ENCODE measurements at regions not wholly inside any gene's neighbourhood (a gene's known extent, or its start where the extent isn't known, plus 50 kb on each side); places are given as distances from the start of the nearest gene placed in this dataset.
A peak's percentile ranks its signal among the peaks of the same experiment; 100 is the strongest.
"Not testable (repeated sequence)": the region's sequence is repeated elsewhere in the genome, so short reads cannot be mapped to it uniquely, and the experiment has no call there.

DNA sequence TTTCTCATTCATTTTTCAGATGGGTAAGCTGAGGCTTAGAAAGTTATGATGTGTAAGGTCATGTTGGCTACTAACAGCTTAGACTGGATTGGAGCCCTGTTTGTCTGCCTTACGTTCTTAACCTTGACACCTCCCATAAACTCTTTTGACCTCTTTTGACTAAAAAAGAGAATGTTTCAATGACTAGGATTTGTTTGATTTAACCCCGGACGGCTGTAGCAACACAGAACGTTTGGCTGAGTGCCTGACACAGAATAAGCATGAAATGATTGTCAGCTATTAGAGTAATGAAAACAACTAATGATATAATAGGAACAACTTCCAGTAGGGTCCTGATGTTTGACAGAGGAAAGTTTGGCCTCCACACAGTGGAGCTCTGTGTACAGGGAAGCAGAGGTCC, 83.3 kb upstream of the PDZD8 start:
- ATAC-seq (no peak), DNase-seq (ENCODE audit: low spot score) (no peak)

DNA sequence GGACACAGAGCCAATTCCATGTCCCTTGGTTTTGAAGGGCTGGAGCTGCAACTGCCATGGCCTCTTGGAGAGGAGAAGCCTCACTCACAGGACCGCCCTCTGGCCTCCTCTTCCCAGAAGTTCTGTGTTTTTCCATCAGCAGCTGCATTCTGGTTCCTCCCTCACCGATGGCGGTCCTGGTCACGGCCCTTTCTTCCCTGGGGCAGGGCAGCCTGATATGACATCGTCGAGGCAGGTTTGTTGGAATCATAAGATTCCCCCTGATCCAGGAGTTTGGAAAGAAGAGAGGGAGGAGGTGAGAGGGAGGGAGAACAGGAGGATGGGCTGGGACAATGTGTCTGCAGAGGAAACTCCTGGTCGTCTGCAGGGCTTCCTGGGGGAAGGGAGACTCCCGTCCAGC, 82.7 kb upstream of the PDZD8 start:
- DNase-seq (ENCODE audit: low spot score) = no peak
- ATAC-seq = no peak

- DNase-seq (ENCODE audit: low spot score) = no peak
- no peak for ATAC-seq
Measured at GRCh38 chr10:117457071-117457810, 82.0 kb upstream of the PDZD8 start.

GRCh38 chr10:117455346-117455745, 80.1 kb upstream of the PDZD8 start:
- ATAC-seq (no peak), DNase-seq (ENCODE audit: low spot score) (no peak)

DNA sequence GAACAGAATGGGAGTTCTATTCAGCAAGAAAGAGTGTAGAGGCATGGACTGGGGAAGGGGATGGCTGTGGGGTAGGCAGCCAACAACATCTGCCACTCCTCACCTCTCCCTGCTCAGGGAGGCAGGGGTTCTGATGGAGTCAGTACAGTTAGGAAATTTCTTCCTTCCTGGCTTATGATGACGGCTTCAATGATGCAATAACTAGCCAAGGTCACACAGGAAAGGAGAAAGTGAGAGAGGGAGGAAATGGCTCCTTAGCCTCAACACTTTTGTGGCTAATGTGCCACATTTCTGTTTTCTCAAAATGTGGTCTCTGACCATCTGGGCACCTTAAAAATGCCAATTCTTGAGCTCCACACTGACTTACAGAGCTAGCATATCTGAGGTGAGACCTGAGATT, 79.3 kb upstream of the PDZD8 start:
- ATAC-seq (no peak), DNase-seq (ENCODE audit: low spot score) (no peak)

DNA sequence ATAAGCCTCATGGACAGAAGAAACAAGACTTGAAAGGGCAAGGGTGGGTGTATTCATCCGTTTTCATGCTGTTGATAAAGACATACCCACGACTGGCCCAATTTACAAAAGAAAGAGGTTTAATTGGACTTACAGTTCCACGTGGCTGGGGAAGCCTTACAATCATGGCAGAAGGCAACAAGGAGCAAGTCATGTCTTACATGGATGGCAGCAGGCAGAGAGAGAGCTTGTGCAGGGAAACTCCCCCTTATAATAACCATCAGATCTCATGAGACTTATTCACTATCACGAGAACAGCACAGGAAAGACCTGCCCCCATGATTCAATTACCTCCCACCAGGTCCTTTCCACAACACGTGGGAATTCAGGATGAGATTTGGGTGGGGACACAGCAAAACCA, 78.2 kb upstream of the PDZD8 start:
- DNase-seq (ENCODE audit: low spot score); ATAC-seq: not testable (repeated sequence)

DNA sequence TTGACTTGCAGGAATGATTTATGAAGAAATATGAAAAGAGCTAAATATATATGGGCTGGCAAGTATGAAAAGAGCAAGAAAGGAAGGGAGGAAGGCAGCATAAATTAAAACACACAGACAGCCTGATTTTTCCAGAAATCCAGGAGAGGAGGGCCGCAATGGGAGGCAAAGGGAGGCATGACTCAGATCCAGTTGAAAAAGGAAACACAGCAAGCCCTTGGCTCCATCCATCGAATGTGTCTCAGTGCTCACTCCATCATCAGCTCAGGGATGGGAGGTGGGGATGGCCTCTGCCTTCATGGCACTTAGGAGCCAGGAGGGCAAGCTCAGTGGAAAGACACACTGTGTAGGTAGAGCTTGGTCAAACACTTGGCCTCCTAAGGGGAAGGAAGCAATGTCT, 75.7 kb upstream of the PDZD8 start:
- DNase-seq (ENCODE audit: low spot score) (no peak), ATAC-seq (no peak)

- no peak for DNase-seq (ENCODE audit: low spot score)
- ATAC-seq = peak; percentile 45
Measured at GRCh38 chr10:117449636-117450035, 74.4 kb upstream of the PDZD8 start.

DNA sequence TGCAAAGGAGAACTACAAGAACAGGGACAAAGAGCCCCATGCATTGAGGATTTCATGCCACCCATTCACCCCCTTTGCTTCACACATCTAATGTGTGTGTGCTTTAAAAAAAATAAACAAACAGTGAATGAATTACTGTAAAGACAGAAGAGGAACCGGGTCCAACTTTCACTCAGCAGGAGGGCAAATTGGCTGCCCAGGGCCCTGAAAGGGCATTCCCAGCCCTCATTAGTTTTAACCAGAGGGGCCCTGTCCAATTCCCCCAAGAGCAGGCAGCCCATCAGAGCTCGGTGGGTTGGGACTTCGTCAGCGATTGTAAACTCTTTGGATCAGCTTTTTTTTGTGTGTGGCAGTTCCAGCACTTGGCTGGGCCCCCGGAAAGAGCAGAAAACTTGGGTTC, 73.6 kb upstream of the PDZD8 start:
- DNase-seq (ENCODE audit: low spot score) (no peak), ATAC-seq (no peak)

- ATAC-seq (no peak), DNase-seq (ENCODE audit: low spot score) (no peak)
Measured at GRCh38 chr10:117445992-117446391, 70.8 kb upstream of the PDZD8 start.

DNA sequence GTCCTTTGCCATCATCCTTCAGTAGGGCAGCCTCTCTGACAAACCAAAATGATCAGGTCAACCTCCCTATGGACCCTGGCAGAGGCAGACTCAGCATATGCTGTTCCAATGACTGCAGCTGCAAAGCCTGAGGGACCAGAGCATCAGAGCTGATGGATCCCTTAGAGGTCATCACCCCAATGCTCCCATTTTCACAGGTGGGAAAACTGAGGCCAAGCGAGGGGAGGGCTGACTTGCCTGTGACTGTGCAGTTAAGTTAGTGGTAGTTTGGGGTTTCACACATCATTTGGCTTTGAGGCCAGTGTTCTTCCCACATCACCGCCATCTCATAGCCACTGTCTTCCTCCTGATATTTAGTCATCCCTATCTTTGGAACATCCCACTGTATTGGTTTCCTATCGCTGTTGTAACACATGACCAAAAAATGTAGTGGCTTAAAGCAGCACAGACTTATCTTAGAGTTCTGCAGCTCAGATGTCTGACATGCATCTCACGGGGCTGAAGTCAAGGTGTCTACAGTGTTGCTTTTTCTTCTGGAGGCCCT, 69.3 kb upstream of the PDZD8 start:
- no peak for DNase-seq (ENCODE audit: low spot score)
- no peak for ATAC-seq

- DNase-seq (ENCODE audit: low spot score) (no peak), ATAC-seq (no peak)
Measured at GRCh38 chr10:117443686-117444041, 68.4 kb upstream of the PDZD8 start.

DNA sequence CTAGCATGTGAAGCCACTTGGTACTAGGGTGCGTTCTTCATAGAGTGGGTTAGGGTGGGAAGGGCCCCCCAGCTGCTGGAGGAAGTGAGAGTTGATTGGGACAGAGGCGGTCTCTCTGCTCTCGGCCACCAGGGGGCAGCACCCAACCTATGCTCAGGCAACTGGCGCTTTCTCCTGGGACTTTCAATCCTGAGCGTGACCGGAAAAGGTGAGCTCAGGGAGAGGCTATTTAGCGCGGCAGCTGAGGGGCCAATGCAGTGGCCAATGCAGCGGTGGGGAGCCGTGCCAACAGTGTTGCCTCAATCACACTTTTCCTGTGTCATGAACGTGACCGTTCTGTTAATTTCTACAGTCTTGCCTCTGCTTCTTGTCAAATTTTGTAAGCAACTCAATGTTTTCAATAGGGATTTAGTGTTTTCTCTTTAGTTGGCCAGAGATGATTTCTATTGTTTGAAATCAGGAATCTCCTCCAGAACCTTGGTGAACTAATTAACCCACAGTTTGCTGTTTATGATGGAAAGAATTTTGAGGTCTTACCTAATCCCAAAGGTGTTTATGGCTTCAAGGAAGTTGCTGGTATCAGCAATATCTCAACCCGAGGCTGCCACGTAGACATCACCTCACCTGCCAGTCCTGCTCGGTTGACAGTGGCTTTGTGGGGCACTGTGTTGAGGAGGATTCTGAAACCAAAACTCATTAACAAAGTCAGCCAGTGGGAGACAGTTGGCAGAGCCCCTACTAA, 67.9 kb upstream of the PDZD8 start:
- ATAC-seq = peak; percentile 100
- DNase-seq (ENCODE audit: low spot score) = peak; percentile 88

DNA sequence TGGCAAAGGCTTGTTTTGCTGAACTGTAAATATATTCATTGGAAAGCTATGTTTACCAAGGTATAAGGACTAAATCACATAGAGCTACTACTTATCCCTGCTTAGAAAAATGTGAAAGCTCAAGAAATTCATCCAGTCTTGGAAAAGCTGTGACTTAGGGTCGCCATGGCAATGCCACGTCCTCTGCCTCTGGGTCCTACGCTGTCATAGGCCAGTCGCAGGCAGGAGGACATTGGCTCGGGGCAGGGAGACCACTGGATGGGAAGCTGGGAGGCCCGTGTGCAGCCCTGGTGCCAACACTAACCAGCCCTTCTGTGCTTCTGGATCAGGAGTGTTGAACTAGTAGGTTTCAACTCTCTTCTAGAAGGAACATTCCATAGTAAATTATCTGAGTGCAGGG, 67.3 kb upstream of the PDZD8 start:
- DNase-seq (ENCODE audit: low spot score) (no peak), ATAC-seq (peak; percentile 18)

DNA sequence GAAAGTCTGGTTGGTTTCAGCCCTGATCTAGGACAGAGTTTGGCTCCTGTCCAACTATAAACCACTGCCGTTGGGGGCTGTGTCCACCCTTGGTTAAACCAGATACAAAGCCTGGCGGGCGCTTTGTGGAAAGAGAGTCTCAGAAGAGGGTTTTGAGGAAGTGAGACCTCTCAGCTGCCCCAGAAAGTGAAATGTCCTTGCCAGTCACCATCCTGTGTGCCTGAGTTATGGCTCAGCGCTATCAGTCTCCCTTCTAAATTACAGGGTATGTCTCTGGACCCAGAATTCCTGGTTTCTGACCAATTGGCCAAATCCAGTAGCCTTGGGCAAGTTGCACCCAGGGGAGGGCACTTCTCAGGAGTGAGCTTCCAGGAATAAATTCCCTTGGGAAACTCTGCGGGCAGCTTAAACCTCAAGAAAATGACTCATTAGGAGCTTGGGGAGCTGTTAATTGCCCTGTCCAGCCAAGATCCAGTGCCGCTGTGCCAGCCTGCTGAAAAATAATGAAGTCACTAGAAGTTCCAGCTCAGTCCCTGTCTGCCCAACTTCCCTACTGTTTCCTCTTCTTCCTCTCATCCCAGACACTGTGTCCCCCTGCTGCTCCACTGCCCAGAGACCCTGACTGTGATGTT, 66.7 kb upstream of the PDZD8 start:
- DNase-seq (ENCODE audit: low spot score) = no peak
- ATAC-seq = no peak

GRCh38 chr10:117441361-117441760, 66.1 kb upstream of the PDZD8 start:
- ATAC-seq = no peak
- DNase-seq (ENCODE audit: low spot score) = no peak

- no peak for ATAC-seq
Measured at GRCh38 chr10:117439243-117439912, 64.1 kb upstream of the PDZD8 start.

DNA sequence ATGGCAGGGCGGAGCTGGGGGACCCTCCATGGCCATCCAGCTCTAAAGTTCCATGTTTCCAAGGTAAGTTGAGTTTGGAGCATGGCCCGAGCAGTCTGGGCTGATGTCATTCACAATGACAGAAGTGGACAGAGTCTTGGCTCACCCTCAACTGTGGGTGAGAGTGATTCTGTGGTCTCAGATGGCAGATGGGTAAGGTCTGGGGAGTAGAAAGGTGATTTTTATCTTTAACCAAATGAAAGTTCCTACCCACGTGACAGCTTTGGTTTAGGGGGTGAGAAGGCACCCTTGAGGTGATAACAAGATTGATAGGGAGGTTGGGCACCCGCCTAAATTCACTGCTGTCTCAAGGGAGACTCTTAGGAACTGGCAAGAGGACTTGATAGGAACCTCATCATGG, 57.6 kb upstream of the PDZD8 start:
- no peak for DNase-seq (ENCODE audit: low spot score)
- no peak for ATAC-seq

More at GRCh38 chr10:117439243-117439912, 64.1 kb upstream of the PDZD8 start:
- DNase-seq (ENCODE audit: low spot score) = no peak

DNA sequence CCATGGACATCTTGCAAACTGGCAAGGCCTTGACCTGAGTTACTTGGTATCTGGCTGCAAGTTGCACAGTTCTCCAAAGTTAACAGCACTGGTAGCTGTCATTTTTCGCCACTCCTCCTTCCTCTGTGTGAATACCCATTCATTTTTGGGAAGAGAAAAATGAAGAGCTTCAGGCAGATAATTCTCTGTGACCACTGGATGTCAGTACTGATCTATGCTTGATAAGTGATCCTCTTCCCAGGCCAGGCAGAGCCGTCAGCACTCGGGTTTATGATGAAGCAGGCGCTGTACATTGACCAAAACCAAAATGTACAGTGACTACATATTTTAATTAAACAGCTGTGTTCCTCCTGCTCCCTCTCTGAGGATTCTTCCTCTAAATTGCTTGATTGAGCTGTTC, 55.9 kb upstream of the PDZD8 start:
- no peak for DNase-seq (ENCODE audit: low spot score)
- ATAC-seq = peak; percentile 82

DNA sequence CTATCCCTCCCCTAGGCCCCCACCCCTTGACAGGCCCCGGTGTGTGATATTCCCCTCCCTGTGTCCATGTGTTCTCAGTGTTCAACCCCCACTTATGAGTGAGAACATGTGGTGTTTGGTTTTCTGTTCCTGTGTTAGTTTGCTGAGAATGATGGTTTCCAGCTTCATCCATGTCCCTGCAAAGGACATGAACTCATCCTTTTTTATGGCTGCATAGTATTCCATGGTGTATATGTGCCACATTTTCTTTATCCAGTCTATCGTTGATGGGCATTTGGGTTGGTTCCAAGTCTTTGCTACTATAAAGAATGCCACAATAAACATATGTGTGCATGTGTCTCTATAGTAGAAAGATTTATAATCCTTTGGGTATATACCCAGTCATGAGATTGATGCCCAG, 55.3 kb upstream of the PDZD8 start:
- ATAC-seq; DNase-seq (ENCODE audit: low spot score): not testable (repeated sequence)

DNA sequence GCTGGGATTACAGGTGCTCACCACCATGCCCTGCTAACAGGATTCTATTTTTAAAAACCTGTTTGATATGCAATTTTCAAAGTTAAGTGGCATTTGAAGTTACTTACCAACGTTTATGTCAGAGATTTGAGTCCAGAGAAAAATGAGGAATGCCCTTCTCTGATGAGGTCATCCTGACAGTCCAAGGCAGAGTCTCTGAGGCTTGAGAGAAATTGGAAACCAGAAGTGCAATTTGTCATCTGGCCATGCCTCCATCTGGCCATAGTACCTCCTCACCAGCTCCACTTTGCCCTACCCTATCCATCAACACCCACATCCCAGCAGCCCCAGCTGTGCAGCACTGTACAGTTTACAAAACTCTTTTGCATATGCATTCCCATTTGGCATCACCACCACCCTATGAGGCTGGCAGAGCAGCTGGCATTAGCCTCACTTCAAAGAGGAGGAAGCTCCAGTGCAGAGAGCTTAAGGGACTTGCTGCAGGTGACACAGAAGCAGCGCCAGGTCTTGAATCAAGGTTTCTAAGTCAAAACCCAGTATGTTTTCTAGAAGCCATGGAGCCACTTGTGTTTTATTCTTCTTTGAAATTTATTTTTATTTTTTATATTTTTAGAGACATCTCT, 54.5 kb upstream of the PDZD8 start:
- no peak for ATAC-seq

More for the DNA sequence above, 54.5 kb upstream of the PDZD8 start:
- no peak for DNase-seq (ENCODE audit: low spot score)
